ENCODE measurements at regions not wholly inside any gene's neighbourhood (a gene's known extent, or its start where the extent isn't known, plus 50 kb on each side); places are given as distances from the start of the nearest gene placed in this dataset.

DNA sequence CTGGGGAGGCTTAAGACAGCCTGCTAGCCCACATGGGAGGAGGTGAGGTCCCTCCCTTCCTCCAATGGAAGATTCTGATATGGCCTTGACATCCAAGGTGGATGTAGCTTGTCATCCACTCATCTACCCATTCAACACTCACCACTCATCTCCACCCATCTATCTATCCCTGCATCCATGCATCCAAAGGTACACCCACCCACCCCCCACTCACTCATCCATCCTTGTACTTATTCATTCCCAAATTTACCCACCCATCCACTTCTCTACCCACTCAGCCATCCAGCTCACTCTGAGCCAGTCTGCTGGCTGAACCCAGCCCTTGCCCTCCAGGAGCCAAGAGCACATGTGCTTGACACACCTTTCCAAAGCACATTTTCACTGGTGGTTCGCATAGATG, 189.7 kb downstream of the TLE3 start:
- Histone ChIP-seq H2AFZ (ENCODE audit: control insufficient read depth, low read length) (no peak overlapping the region), H3K36me3 (ENCODE audit: control insufficient read depth in 2 of 2, extremely low read depth in 1 of 2, insufficient read depth in 2 of 2, low read length in 2 of 2) (no peaks in the 10 kb centered on the region), H4K20me1 (ENCODE audit: control insufficient read depth, extremely low read depth, insufficient read depth, low read length) (no peaks in the 10 kb centered on the region), H3K4me3 (ENCODE audit: control insufficient read depth in 2 of 3, extremely low read depth in 1 of 3, insufficient read depth in 2 of 3, low read depth in 1 of 3, low read length in 3 of 3) (no peak overlapping the region), H3K27ac (ENCODE audit: control insufficient read depth, insufficient read depth, low read length) (no peak overlapping the region), H3K9ac (ENCODE audit: control insufficient read depth, extremely low read depth, insufficient read depth, low read length) (no peak overlapping the region), H3K79me2 (ENCODE audit: control insufficient read depth, insufficient read depth, low read length) (no peaks in the 10 kb centered on the region), H3K9me3 (ENCODE audit: control insufficient read depth, low read depth, low read length) (no peaks in the 10 kb centered on the region), H3K4me2 (ENCODE audit: control insufficient read depth, extremely low read depth, insufficient read depth, low read depth, low read length) (no peak overlapping the region), H3K9me1 (ENCODE audit: control insufficient read depth, extremely low read depth, insufficient read depth, low read length) (no peaks in the 10 kb centered on the region), H3K4me1 (ENCODE audit: control insufficient read depth, extremely low read depth, insufficient read depth, low read length) (no peaks in the 10 kb centered on the region), H3K27me3 (ENCODE audit: control insufficient read depth, extremely low read depth, insufficient read depth, low read length) (peaks cover 5% of the 10 kb centered on the region)
- dilution Hi-C loops (cut with MboI; ENCODE audit: extremely low pct_ligation_motif_present, low sequenced_read_pairs): no loop called here
- DNase-seq (ENCODE audit: low read depth, low spot score) (no peak), FAIRE-seq (no peak)
- no peak for TF ChIP-seq EZH2 (IDR thresholded peaks at IDR 0.05; ENCODE audit: low read length)
- TF ChIP-seq CTCF (optimal IDR thresholded peaks at IDR 0.05 in 1 of 3, IDR thresholded peaks at IDR 0.05 in 1 of 3, conservative IDR thresholded peaks at IDR 0.05 in 1 of 3; ENCODE audit: extremely low read depth in 1 of 3, insufficient read depth in 2 of 3, low read length in 3 of 3): no peak

DNA sequence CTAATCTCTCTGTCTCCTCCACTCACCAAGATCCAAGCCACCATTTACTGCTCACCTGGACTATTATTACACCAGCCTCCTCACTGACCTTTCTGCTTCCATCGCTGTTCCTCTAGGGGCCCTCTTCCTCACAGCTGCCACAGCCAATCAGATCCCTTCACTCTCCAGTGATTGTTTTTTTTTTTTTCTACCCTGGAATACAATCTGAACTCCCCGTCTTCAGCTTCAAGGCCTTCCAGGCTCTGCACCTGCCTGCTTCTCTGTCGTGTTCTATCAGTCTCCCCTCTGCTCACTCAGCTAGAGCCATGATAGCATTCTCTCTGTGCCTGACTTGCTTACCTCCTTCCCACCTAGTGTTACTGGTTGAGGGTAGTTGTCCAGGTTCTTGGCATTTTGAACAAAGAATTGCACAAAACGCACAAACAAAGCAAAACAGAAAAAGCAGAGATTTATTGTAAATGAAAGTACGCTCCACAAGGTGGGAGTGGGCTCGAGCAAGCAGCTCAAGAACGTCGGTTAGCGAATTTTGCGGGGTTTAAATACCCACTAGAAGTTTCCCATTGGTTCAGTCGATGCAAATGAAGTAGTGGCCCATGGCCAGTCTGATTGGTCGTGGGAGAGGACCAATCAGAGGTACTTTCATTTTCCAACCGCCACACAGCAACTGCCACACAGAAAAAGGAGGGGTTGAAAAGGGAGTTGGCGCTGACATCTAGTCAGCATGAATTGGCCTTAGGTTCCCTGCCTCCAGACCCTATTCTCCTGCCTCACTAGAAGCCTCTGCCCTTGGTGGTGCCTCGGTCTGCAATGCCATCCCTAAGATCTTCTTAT, 188.9 kb downstream of the TLE3 start:
- no peak for TF ChIP-seq EZH2 (IDR thresholded peaks at IDR 0.05; ENCODE audit: low read length)
- FAIRE-seq: no peak
- dilution Hi-C loops (cut with MboI; ENCODE audit: extremely low pct_ligation_motif_present, low sequenced_read_pairs): no loop called here

More for the DNA sequence above, 188.9 kb downstream of the TLE3 start:
- Histone ChIP-seq H2AFZ (ENCODE audit: control insufficient read depth, low read length) (no peak overlapping the region), H3K4me2 (ENCODE audit: control insufficient read depth, extremely low read depth, insufficient read depth, low read depth, low read length) (no peak overlapping the region), H3K27ac (ENCODE audit: control insufficient read depth, insufficient read depth, low read length) (no peak overlapping the region), H3K9me1 (ENCODE audit: control insufficient read depth, extremely low read depth, insufficient read depth, low read length) (no peaks in the 10 kb centered on the region), H3K4me1 (ENCODE audit: control insufficient read depth, extremely low read depth, insufficient read depth, low read length) (no peaks in the 10 kb centered on the region), H3K9ac (ENCODE audit: control insufficient read depth, extremely low read depth, insufficient read depth, low read length) (no peak overlapping the region), H3K9me3 (ENCODE audit: control insufficient read depth, low read depth, low read length) (no peaks in the 10 kb centered on the region), H3K79me2 (ENCODE audit: control insufficient read depth, insufficient read depth, low read length) (no peaks in the 10 kb centered on the region), H3K4me3 (ENCODE audit: control insufficient read depth in 2 of 3, extremely low read depth in 1 of 3, insufficient read depth in 2 of 3, low read depth in 1 of 3, low read length in 3 of 3) (no peak overlapping the region), H3K36me3 (ENCODE audit: control insufficient read depth in 2 of 2, extremely low read depth in 1 of 2, insufficient read depth in 2 of 2, low read length in 2 of 2) (no peaks in the 10 kb centered on the region), H3K27me3 (ENCODE audit: control insufficient read depth, extremely low read depth, insufficient read depth, low read length) (peaks cover 9% of the 10 kb centered on the region), H4K20me1 (ENCODE audit: control insufficient read depth, extremely low read depth, insufficient read depth, low read length) (no peaks in the 10 kb centered on the region)
- no peak for DNase-seq (ENCODE audit: low read depth, low spot score)

Data from keratinocyte (primary cell).